Ishikawa (cell line): ENCODE measurements at regions not wholly inside any gene's neighbourhood (a gene's known extent, or its start where the extent isn't known, plus 50 kb on each side); places are given as distances from the start of the nearest gene placed in this dataset.

ENCODE experiments used
- CEBPB ChIP-seq: IDR thresholded peaks from 2 replicates; pipeline ENCODE4 v1.6.1; 2012
- CREB1 ChIP-seq: IDR thresholded peaks from 2 replicates; pipeline ENCODE4 v1.6.1; 2012; ENCODE audit warnings: low read depth
- EGR1 ChIP-seq: IDR thresholded peaks from 2 replicates; pipeline ENCODE4 v1.6.1; 2012
- EP300 ChIP-seq: IDR thresholded peaks from 2 replicates; pipeline ENCODE4 v1.6.1; 2012; ENCODE audit warnings: borderline replicate concordance
- NFIC ChIP-seq: IDR thresholded peaks from 2 replicates; pipeline ENCODE4 v1.6.1; 2012
- RAD21 ChIP-seq: IDR thresholded peaks from 2 replicates; pipeline ENCODE4 v1.6.1; 2012; ENCODE audit warnings: low read depth
- TAF1 ChIP-seq: IDR thresholded peaks from 2 replicates; pipeline ENCODE4 v1.6.1; 2012; ENCODE audit warnings: low read depth, mild to moderate bottlenecking
- TCF12 ChIP-seq: IDR thresholded peaks from 2 replicates; pipeline ENCODE4 v1.6.1; 2012; ENCODE audit warnings: low read depth
- YY1 ChIP-seq: IDR thresholded peaks from 2 replicates; pipeline ENCODE4 v1.6.1; 2012; ENCODE audit warnings: low read depth
- ZBTB7A ChIP-seq: IDR thresholded peaks from 2 replicates; pipeline ENCODE4 v1.6.1; 2012; ENCODE audit warnings: low read depth
- TF ChIP-seq, protein P1 (sequence below): IDR thresholded peaks from 2 replicates; pipeline ENCODE4 v1.6.1; 2012
- TF ChIP-seq, protein P2 (sequence below): IDR thresholded peaks from 2 replicates; pipeline ENCODE4 v1.6.1; 2012
- TF ChIP-seq, protein P3 (sequence below): IDR thresholded peaks from 2 replicates; pipeline ENCODE4 v1.6.1; 2012; ENCODE audit warnings: low read depth, mild to moderate bottlenecking

DNA sequence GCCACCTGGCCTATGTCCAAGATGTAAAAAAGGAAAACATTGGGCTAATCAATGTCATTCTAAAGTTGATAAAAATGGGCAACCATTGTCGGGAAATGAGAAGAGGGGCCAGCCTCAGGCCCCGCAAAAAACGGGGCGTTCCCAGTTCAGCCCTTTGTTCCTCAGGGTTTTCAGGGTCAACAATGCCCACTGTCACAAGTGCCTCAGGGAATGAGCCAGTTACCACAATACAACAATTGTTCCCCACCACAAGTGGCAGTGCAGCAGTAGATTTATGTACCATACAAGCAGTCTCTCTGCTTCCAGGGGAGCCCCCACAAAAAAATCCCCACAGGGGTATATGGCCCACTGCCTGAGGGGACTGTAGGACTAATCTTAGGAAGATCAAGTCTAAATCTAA is 112.5 kb downstream of the ZNF486 start:
- TF ChIP-seq, protein P1, sequence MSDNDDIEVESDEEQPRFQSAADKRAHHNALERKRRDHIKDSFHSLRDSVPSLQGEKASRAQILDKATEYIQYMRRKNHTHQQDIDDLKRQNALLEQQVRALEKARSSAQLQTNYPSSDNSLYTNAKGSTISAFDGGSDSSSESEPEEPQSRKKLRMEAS, result no peak
- no peak for TF ChIP-seq CEBPB
- no peak for TF ChIP-seq RAD21
- no peak for TF ChIP-seq CREB1
- no peak for TF ChIP-seq TAF1
- TF ChIP-seq, protein P2, sequence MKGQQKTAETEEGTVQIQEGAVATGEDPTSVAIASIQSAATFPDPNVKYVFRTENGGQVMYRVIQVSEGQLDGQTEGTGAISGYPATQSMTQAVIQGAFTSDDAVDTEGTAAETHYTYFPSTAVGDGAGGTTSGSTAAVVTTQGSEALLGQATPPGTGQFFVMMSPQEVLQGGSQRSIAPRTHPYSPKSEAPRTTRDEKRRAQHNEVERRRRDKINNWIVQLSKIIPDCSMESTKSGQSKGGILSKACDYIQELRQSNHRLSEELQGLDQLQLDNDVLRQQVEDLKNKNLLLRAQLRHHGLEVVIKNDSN, result no peak
- no peak for TF ChIP-seq ZBTB7A
- no peak for TF ChIP-seq YY1
- no peak for TF ChIP-seq EGR1
- TF ChIP-seq EP300, result no peak
- TF ChIP-seq, protein P3, sequence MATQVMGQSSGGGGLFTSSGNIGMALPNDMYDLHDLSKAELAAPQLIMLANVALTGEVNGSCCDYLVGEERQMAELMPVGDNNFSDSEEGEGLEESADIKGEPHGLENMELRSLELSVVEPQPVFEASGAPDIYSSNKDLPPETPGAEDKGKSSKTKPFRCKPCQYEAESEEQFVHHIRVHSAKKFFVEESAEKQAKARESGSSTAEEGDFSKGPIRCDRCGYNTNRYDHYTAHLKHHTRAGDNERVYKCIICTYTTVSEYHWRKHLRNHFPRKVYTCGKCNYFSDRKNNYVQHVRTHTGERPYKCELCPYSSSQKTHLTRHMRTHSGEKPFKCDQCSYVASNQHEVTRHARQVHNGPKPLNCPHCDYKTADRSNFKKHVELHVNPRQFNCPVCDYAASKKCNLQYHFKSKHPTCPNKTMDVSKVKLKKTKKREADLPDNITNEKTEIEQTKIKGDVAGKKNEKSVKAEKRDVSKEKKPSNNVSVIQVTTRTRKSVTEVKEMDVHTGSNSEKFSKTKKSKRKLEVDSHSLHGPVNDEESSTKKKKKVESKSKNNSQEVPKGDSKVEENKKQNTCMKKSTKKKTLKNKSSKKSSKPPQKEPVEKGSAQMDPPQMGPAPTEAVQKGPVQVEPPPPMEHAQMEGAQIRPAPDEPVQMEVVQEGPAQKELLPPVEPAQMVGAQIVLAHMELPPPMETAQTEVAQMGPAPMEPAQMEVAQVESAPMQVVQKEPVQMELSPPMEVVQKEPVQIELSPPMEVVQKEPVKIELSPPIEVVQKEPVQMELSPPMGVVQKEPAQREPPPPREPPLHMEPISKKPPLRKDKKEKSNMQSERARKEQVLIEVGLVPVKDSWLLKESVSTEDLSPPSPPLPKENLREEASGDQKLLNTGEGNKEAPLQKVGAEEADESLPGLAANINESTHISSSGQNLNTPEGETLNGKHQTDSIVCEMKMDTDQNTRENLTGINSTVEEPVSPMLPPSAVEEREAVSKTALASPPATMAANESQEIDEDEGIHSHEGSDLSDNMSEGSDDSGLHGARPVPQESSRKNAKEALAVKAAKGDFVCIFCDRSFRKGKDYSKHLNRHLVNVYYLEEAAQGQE, result no peak
- TF ChIP-seq NFIC, result no peak
- no peak for TF ChIP-seq TCF12
